K562 (cell line): ENCODE measurements at regions not wholly inside any gene's neighbourhood (a gene's known extent, or its start where the extent isn't known, plus 50 kb on each side); places are given as distances from the start of the nearest gene placed in this dataset.
A peak's percentile ranks its signal among the peaks of the same experiment; 100 is the strongest.

Source experiments
- FOXK1 ChIP-seq: sonication (generic); formaldehyde crosslinking; IDR thresholded peaks from 2 replicates; pipeline ENCODE4 v1.8.0; 2022; ENCODE audit warnings: missing genetic modification reagents, mild to moderate bottlenecking, borderline replicate concordance
- MAFF ChIP-seq: IDR thresholded peaks from 2 replicates; pipeline ENCODE4 v1.6.1; 2012; ENCODE audit warnings: low read length, improper control_type of control experiment
- MAFG ChIP-seq: fragments of 450-650 bp; conservative IDR thresholded peaks from 2 replicates; pipeline ENCODE4 v1.6.1; 2016; ENCODE audit warnings: missing genetic modification characterization, missing compliant biosample characterization
- MEIS2 ChIP-seq: fragments of 450-650 bp; IDR thresholded peaks from 2 replicates; pipeline ENCODE4 v1.6.1; 2014; ENCODE audit warnings: mild to moderate bottlenecking; ENCODE audit not compliant: partially characterized antibody
- NFE2 ChIP-seq: IDR thresholded peaks from 2 replicates; pipeline ENCODE4 v1.6.1; 2014; ENCODE audit warnings: antibody characterized with exemption, low read depth
- NR2C2 ChIP-seq, 2 experiments: fragments of 200-800 bp in 1 of 2; sonication (Bioruptor generic) in 1 of 2; sonication (generic) in 1 of 2; formaldehyde crosslinking in 1 of 2; IDR thresholded peaks; 2 replicates each; pipeline versions ENCODE4 v1.6.1 to v1.8.0; 2016 to 2022; ENCODE audit warnings: mild to moderate bottlenecking in 1 of 2, missing compliant biosample characterization in 1 of 2, missing genetic modification characterization in 1 of 2, missing genetic modification reagents in 1 of 2
- TARDBP ChIP-seq: fragments of 450-650 bp; IDR thresholded peaks from 2 replicates; pipeline ENCODE4 v1.6.1; 2016
- TF ChIP-seq, protein P1 (sequence below): fragments of 450-650 bp; IDR thresholded peaks from 2 replicates; pipeline ENCODE4 v1.6.1; 2016; ENCODE audit warnings: antibody characterized with exemption
- TF ChIP-seq, protein P2 (sequence below): fragments of 450-650 bp; IDR thresholded peaks from 2 replicates; pipeline ENCODE4 v1.6.1; 2016; ENCODE audit warnings: mild to moderate bottlenecking, moderate library complexity

DNA sequence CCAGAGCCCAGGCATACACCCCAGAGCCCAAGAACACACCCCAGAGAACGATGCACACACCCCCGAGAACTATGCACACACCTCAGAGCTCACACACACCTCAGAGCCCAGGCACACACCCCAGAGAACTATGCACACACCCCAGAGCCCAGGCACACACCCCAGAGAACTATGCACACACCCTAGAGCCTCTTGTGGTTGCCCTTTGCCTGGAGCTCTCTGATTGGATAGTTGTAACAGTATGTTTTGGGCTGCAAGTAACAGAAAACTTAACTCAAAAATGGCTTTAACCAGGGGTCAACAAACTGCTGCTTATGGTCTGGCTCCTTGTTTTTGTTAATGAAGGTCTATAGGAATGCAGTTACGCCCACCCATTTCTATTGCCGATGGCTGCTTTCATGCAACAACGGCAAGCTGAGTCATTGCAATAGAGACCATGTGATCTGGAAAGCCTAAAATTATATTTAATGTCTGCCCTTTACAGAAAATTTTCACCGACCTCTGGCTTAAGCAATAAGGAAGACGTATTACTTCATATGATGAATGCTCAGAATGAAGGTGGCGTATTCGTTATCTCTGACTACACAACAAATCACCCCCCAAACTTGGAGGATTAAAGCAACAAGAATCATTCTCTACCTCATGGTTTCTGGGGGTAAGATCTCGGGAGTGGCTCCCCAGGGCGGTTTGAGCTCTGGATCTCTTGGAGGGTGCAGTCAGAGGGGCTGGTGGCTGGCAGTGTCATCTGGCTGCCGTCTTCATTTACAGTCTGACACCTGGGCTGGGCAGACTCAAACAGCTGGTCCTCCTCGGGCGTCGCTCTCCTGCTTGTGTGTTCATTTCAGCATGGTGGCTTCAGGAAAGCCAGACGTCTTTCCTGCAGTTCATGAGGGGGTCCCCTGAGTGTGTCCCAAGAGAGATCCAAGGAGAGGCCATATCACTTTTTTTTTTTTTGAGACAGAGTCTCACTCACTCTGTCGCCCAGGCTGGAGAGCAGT, 66.3 kb upstream of the NCOR2 start (continued):
- TF ChIP-seq MAFG (tag) = peak; percentile 40
- TF ChIP-seq FOXK1 = no peak
- peak; percentile 69 for TF ChIP-seq NFE2
- no peak for TF ChIP-seq NR2C2 (CRISPR knock-in tag; IDR thresholded peaks at IDR 0.05)
- TF ChIP-seq NR2C2 (tag; IDR thresholded peaks at IDR 0.05) = no peak
- TF ChIP-seq MEIS2 = peak; percentile 39
- TF ChIP-seq, protein P1, sequence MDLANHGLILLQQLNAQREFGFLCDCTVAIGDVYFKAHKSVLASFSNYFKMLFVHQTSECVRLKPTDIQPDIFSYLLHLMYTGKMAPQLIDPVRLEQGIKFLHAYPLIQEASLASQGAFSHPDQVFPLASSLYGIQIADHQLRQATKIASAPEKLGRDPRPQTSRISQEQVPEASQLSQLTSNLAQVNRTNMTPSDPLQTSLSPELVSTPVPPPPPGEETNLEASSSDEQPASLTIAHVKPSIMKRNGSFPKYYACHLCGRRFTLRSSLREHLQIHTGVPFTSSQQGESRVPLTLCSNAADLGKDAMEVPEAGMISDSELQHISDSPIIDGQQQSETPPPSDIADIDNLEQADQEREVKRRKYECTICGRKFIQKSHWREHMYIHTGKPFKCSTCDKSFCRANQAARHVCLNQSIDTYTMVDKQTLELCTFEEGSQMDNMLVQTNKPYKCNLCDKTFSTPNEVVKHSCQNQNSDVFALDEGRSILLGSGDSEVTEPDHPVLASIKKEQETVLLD = no peak
- TF ChIP-seq, protein P2, sequence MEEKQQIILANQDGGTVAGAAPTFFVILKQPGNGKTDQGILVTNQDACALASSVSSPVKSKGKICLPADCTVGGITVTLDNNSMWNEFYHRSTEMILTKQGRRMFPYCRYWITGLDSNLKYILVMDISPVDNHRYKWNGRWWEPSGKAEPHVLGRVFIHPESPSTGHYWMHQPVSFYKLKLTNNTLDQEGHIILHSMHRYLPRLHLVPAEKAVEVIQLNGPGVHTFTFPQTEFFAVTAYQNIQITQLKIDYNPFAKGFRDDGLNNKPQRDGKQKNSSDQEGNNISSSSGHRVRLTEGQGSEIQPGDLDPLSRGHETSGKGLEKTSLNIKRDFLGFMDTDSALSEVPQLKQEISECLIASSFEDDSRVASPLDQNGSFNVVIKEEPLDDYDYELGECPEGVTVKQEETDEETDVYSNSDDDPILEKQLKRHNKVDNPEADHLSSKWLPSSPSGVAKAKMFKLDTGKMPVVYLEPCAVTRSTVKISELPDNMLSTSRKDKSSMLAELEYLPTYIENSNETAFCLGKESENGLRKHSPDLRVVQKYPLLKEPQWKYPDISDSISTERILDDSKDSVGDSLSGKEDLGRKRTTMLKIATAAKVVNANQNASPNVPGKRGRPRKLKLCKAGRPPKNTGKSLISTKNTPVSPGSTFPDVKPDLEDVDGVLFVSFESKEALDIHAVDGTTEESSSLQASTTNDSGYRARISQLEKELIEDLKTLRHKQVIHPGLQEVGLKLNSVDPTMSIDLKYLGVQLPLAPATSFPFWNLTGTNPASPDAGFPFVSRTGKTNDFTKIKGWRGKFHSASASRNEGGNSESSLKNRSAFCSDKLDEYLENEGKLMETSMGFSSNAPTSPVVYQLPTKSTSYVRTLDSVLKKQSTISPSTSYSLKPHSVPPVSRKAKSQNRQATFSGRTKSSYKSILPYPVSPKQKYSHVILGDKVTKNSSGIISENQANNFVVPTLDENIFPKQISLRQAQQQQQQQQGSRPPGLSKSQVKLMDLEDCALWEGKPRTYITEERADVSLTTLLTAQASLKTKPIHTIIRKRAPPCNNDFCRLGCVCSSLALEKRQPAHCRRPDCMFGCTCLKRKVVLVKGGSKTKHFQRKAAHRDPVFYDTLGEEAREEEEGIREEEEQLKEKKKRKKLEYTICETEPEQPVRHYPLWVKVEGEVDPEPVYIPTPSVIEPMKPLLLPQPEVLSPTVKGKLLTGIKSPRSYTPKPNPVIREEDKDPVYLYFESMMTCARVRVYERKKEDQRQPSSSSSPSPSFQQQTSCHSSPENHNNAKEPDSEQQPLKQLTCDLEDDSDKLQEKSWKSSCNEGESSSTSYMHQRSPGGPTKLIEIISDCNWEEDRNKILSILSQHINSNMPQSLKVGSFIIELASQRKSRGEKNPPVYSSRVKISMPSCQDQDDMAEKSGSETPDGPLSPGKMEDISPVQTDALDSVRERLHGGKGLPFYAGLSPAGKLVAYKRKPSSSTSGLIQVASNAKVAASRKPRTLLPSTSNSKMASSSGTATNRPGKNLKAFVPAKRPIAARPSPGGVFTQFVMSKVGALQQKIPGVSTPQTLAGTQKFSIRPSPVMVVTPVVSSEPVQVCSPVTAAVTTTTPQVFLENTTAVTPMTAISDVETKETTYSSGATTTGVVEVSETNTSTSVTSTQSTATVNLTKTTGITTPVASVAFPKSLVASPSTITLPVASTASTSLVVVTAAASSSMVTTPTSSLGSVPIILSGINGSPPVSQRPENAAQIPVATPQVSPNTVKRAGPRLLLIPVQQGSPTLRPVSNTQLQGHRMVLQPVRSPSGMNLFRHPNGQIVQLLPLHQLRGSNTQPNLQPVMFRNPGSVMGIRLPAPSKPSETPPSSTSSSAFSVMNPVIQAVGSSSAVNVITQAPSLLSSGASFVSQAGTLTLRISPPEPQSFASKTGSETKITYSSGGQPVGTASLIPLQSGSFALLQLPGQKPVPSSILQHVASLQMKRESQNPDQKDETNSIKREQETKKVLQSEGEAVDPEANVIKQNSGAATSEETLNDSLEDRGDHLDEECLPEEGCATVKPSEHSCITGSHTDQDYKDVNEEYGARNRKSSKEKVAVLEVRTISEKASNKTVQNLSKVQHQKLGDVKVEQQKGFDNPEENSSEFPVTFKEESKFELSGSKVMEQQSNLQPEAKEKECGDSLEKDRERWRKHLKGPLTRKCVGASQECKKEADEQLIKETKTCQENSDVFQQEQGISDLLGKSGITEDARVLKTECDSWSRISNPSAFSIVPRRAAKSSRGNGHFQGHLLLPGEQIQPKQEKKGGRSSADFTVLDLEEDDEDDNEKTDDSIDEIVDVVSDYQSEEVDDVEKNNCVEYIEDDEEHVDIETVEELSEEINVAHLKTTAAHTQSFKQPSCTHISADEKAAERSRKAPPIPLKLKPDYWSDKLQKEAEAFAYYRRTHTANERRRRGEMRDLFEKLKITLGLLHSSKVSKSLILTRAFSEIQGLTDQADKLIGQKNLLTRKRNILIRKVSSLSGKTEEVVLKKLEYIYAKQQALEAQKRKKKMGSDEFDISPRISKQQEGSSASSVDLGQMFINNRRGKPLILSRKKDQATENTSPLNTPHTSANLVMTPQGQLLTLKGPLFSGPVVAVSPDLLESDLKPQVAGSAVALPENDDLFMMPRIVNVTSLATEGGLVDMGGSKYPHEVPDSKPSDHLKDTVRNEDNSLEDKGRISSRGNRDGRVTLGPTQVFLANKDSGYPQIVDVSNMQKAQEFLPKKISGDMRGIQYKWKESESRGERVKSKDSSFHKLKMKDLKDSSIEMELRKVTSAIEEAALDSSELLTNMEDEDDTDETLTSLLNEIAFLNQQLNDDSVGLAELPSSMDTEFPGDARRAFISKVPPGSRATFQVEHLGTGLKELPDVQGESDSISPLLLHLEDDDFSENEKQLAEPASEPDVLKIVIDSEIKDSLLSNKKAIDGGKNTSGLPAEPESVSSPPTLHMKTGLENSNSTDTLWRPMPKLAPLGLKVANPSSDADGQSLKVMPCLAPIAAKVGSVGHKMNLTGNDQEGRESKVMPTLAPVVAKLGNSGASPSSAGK = 0 out of 2 replicates have a peak, but pooled peaks have one; percentile 34
- no peak for TF ChIP-seq TARDBP
- peak; percentile 39; the same call in 1 of the 2 replicates for TF ChIP-seq MAFF
